Ishikawa (cell line): ENCODE measurements at regions not wholly inside any gene's neighbourhood (a gene's known extent, or its start where the extent isn't known, plus 50 kb on each side); places are given as distances from the start of the nearest gene placed in this dataset.

Source experiments
- CEBPB ChIP-seq: IDR thresholded peaks from 2 replicates; pipeline ENCODE4 v1.6.1; 2012
- CREB1 ChIP-seq: IDR thresholded peaks from 2 replicates; pipeline ENCODE4 v1.6.1; 2012; ENCODE audit warnings: low read depth
- EGR1 ChIP-seq: IDR thresholded peaks from 2 replicates; pipeline ENCODE4 v1.6.1; 2012
- EP300 ChIP-seq: IDR thresholded peaks from 2 replicates; pipeline ENCODE4 v1.6.1; 2012; ENCODE audit warnings: borderline replicate concordance
- FOXM1 ChIP-seq: IDR thresholded peaks from 2 replicates; pipeline ENCODE4 v1.6.1; 2012; ENCODE audit warnings: low read depth, borderline replicate concordance
- NFIC ChIP-seq: IDR thresholded peaks from 2 replicates; pipeline ENCODE4 v1.6.1; 2012
- RAD21 ChIP-seq: IDR thresholded peaks from 2 replicates; pipeline ENCODE4 v1.6.1; 2012; ENCODE audit warnings: low read depth
- TAF1 ChIP-seq: IDR thresholded peaks from 2 replicates; pipeline ENCODE4 v1.6.1; 2012; ENCODE audit warnings: low read depth, mild to moderate bottlenecking
- TCF12 ChIP-seq: IDR thresholded peaks from 2 replicates; pipeline ENCODE4 v1.6.1; 2012; ENCODE audit warnings: low read depth
- TEAD4 ChIP-seq: IDR thresholded peaks from 2 replicates; pipeline ENCODE4 v1.6.1; 2012
- USF1 ChIP-seq: IDR thresholded peaks from 2 replicates; pipeline ENCODE4 v1.6.1; 2012
- YY1 ChIP-seq: IDR thresholded peaks from 2 replicates; pipeline ENCODE4 v1.6.1; 2012; ENCODE audit warnings: low read depth
- ZBTB7A ChIP-seq: IDR thresholded peaks from 2 replicates; pipeline ENCODE4 v1.6.1; 2012; ENCODE audit warnings: low read depth
- TF ChIP-seq, protein P1 (sequence below): IDR thresholded peaks from 2 replicates; pipeline ENCODE4 v1.6.1; 2012; ENCODE audit warnings: low read depth, mild to moderate bottlenecking
- TF ChIP-seq, protein P2 (sequence below): IDR thresholded peaks from 2 replicates; pipeline ENCODE4 v1.6.1; 2012

DNA sequence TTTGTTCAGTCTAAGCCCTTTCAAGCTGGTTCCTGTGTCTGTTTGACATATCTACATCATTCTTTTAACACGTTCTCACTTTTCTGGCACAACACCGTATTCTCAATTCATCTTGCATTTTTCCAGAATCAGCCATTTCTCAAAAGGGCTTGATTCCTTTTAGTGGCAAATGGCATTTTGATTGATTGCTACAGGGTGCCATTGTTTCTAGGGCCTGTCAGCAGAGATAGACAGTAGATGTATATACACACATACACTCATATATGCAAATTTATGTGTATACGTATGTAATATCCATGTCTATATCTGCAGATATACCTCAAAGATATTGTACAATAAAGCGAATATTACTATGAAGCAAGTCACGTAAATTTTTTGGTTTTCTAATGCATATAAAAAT is 367.9 kb upstream of the TNP1 start:
- no peak for TF ChIP-seq EGR1
- TF ChIP-seq FOXM1: no peak
- TF ChIP-seq USF1: no peak
- no peak for TF ChIP-seq CREB1
- TF ChIP-seq TEAD4: no peak

GRCh38 chr2:217225596-217225995 is 365.7 kb upstream of the TNP1 start:
- no peak for TF ChIP-seq FOXM1
- TF ChIP-seq, protein P1, sequence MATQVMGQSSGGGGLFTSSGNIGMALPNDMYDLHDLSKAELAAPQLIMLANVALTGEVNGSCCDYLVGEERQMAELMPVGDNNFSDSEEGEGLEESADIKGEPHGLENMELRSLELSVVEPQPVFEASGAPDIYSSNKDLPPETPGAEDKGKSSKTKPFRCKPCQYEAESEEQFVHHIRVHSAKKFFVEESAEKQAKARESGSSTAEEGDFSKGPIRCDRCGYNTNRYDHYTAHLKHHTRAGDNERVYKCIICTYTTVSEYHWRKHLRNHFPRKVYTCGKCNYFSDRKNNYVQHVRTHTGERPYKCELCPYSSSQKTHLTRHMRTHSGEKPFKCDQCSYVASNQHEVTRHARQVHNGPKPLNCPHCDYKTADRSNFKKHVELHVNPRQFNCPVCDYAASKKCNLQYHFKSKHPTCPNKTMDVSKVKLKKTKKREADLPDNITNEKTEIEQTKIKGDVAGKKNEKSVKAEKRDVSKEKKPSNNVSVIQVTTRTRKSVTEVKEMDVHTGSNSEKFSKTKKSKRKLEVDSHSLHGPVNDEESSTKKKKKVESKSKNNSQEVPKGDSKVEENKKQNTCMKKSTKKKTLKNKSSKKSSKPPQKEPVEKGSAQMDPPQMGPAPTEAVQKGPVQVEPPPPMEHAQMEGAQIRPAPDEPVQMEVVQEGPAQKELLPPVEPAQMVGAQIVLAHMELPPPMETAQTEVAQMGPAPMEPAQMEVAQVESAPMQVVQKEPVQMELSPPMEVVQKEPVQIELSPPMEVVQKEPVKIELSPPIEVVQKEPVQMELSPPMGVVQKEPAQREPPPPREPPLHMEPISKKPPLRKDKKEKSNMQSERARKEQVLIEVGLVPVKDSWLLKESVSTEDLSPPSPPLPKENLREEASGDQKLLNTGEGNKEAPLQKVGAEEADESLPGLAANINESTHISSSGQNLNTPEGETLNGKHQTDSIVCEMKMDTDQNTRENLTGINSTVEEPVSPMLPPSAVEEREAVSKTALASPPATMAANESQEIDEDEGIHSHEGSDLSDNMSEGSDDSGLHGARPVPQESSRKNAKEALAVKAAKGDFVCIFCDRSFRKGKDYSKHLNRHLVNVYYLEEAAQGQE: no peak
- TF ChIP-seq USF1: no peak
- TF ChIP-seq, protein P2, sequence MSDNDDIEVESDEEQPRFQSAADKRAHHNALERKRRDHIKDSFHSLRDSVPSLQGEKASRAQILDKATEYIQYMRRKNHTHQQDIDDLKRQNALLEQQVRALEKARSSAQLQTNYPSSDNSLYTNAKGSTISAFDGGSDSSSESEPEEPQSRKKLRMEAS: no peak
- TF ChIP-seq EP300: no peak
- no peak for TF ChIP-seq ZBTB7A
- TF ChIP-seq YY1: no peak

- TF ChIP-seq RAD21 (no peak), TEAD4 (no peak), CREB1 (no peak), TAF1 (no peak), EP300 (no peak), FOXM1 (no peak), USF1 (no peak), EGR1 (no peak), TCF12 (no peak), CEBPB (no peak), YY1 (no peak), ZBTB7A (no peak), NFIC (no peak)
- TF ChIP-seq, protein P1: no peak
- TF ChIP-seq, protein P2: no peak
These were observed 363.5 kb upstream of the TNP1 start for GRCh38 chr2:217223222-217223930.

GRCh38 chr2:217222309-217222910 is 362.5 kb upstream of the TNP1 start:
- TF ChIP-seq USF1: no peak
- TF ChIP-seq FOXM1: no peak
- TF ChIP-seq EP300: no peak
- no peak for TF ChIP-seq RAD21
- no peak for TF ChIP-seq TEAD4
- TF ChIP-seq ZBTB7A: no peak
- TF ChIP-seq CEBPB: no peak
- TF ChIP-seq, protein P1: no peak
- no peak for TF ChIP-seq NFIC
- no peak for TF ChIP-seq TCF12
- no peak for TF ChIP-seq TAF1
- TF ChIP-seq EGR1: no peak
